PC-9 (cell line): ENCODE measurements at regions not wholly inside any gene's neighbourhood (a gene's known extent, or its start where the extent isn't known, plus 50 kb on each side); places are given as distances from the start of the nearest gene placed in this dataset.

Experiments used
- EZH2 ChIP-seq: fragments of 200-600 bp; sonication (generic); IDR thresholded peaks from 2 replicates; pipeline ENCODE4 v1.8.0; 2017; ENCODE audit warnings: antibody characterized with exemption, low read depth
- TF ChIP-seq, protein P1 (sequence below): fragments of 200-600 bp; sonication (generic); conservative IDR thresholded peaks from 2 replicates; pipeline ENCODE4 v1.6.1; 2017; ENCODE audit warnings: mixed run types, antibody characterized with exemption, mild to moderate bottlenecking, moderate library complexity

DNA sequence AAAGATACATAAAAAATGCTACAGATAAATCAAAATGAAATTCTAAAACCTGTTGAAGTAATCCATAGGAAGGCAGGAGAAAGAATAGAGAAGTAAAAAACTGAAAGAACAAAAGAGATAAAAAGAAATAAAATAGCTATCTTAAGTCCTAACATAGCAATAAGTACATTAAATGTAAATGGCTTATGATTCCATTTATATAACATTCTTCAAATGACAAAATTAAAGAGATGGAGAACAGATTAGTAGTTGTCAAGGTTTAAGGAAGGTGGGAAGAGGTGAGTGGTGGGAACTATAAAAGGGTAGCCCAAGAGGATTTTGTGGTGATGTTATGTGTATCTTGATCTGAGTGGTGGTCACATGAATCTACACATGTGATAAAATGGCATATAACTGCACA, 254.8 kb downstream of the FAM76B start:
- TF ChIP-seq EZH2, result no peak
- TF ChIP-seq, protein P1, sequence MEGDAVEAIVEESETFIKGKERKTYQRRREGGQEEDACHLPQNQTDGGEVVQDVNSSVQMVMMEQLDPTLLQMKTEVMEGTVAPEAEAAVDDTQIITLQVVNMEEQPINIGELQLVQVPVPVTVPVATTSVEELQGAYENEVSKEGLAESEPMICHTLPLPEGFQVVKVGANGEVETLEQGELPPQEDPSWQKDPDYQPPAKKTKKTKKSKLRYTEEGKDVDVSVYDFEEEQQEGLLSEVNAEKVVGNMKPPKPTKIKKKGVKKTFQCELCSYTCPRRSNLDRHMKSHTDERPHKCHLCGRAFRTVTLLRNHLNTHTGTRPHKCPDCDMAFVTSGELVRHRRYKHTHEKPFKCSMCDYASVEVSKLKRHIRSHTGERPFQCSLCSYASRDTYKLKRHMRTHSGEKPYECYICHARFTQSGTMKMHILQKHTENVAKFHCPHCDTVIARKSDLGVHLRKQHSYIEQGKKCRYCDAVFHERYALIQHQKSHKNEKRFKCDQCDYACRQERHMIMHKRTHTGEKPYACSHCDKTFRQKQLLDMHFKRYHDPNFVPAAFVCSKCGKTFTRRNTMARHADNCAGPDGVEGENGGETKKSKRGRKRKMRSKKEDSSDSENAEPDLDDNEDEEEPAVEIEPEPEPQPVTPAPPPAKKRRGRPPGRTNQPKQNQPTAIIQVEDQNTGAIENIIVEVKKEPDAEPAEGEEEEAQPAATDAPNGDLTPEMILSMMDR, result no peak
